Left lung (tissue), 4 donors: ENCODE measurements at regions not wholly inside any gene's neighbourhood (a gene's known extent, or its start where the extent isn't known, plus 50 kb on each side); places are given as distances from the start of the nearest gene placed in this dataset.
A peak's percentile ranks its signal among the peaks of the same experiment; 100 is the strongest.

Experiments
- ATAC-seq: fragments of 200-7000 bp; cut with Tn5 transposase; one replicate; pipeline ENCODE4 v1.9.1; 2020; ENCODE audit warnings: moderate library complexity
- DNase-seq, 4 donors: peaks; one replicate each; pipeline ENCODE4 v3.0.0-alpha.2; 2013 to 2020
- H3K27ac ChIP-seq, 2 donors: fragments of 200-600 bp; sonication (generic) in 1 of 2; one replicate each; pipeline versions ENCODE4 v1.5.0 to v1.8.0; 2020 to 2021
- H3K27me3 ChIP-seq, 2 donors: fragments of 200-600 bp; sonication (generic) in 1 of 2; one replicate each; pipeline versions ENCODE4 v1.5.0 to v1.8.0; 2020 to 2021
- H3K36me3 ChIP-seq, 2 donors: fragments of 200-600 bp; sonication (generic) in 1 of 2; one replicate each; pipeline versions ENCODE4 v1.5.0 to v1.8.0; 2020 to 2021
- H3K4me1 ChIP-seq, 2 donors: fragments of 200-600 bp; one replicate each; pipeline ENCODE4 v1.8.0; 2021
- H3K4me3 ChIP-seq, 2 donors: fragments of 200-600 bp; sonication (generic) in 1 of 2; one replicate each; pipeline versions ENCODE4 v1.5.0 to v1.8.0; 2020 to 2021; ENCODE audit warnings: mild to moderate bottlenecking in 1 of 2
- H3K9me3 ChIP-seq, 2 donors: fragments of 200-600 bp; sonication (generic) in 1 of 2; one replicate each; pipeline versions ENCODE4 v1.5.0 to v1.8.0; 2020 to 2021
- CTCF ChIP-seq, 2 donors: fragments of 200-600 bp; sonication (generic) in 1 of 2; IDR thresholded peaks; one replicate each; pipeline versions ENCODE4 v1.5.0 to v1.8.0; 2021; ENCODE audit warnings: antibody characterized with exemption in 2 of 2
- intact Hi-C, 2 donors: fragments of 100-400 bp; cut with DNase I; formaldehyde crosslinking; loops; one replicate each; pipeline versions ENCODE4 v1.11.2 to v1.14.2; 2022
- donor health status: DM: no; HTN: yes; CAD: no.
- donor health status: DM: no; HTN: no; CAD: no.

- H3K4me3 ChIP-seq = peak overlapping the region in 1 of 2 donors; percentile 8
- no peak for TF ChIP-seq CTCF (IDR thresholded peaks at IDR 0.05)
- intact Hi-C loops = no loop called here
These were observed 265.6 kb upstream of the FOXK1 start for GRCh38 chr7:4416396-4417056.

GRCh38 chr7:4428526-4428925, 253.6 kb upstream of the FOXK1 start:
- no peaks in the 10 kb centered on the region for H3K4me1 ChIP-seq
- no peak overlapping the region for H3K4me3 ChIP-seq
- no peaks in the 10 kb centered on the region for H3K36me3 ChIP-seq
- TF ChIP-seq CTCF (IDR thresholded peaks at IDR 0.05) = no peak
- H3K27ac ChIP-seq = no peak overlapping the region
- H3K27me3 ChIP-seq = no peaks in the 10 kb centered on the region
- ATAC-seq (no peak), DNase-seq (no peak)
- intact Hi-C loops = no loop called here
- peaks cover 0 to 42% of the 10 kb centered on the region in 2 donors for H3K9me3 ChIP-seq

More at GRCh38 chr7:4416396-4417056, 265.6 kb upstream of the FOXK1 start:
- Histone ChIP-seq H3K4me1 (no peaks in the 10 kb centered on the region), H3K27ac (no peak overlapping the region), H3K27me3 (no peaks in the 10 kb centered on the region), H3K9me3 (peaks cover 0 to 32% of the 10 kb centered on the region in 2 donors), H3K36me3 (no peaks in the 10 kb centered on the region)
- peak in 2 of 4 donors; percentile 25 to 28 for DNase-seq
- peak; percentile 50 for ATAC-seq

GRCh38 chr7:4430227-4430626, 251.9 kb upstream of the FOXK1 start:
- no peaks in the 10 kb centered on the region for H3K4me1 ChIP-seq
- H3K36me3 ChIP-seq = no peaks in the 10 kb centered on the region
- no peak overlapping the region for H3K4me3 ChIP-seq
- H3K27ac ChIP-seq = no peak overlapping the region
- no peak for DNase-seq
- intact Hi-C loops = no loop called here
- H3K27me3 ChIP-seq = peaks cover 0 to 1% of the 10 kb centered on the region in 2 donors
- peaks cover 0 to 28% of the 10 kb centered on the region in 2 donors for H3K9me3 ChIP-seq
- TF ChIP-seq CTCF (IDR thresholded peaks at IDR 0.05) = no peak
- ATAC-seq = no peak

- DNase-seq = no peak
- no peak overlapping the region for H3K4me3 ChIP-seq
- no peak for TF ChIP-seq CTCF (IDR thresholded peaks at IDR 0.05)
- ATAC-seq = no peak
- H3K4me1 ChIP-seq = no peaks in the 10 kb centered on the region
- H3K27ac ChIP-seq = no peak overlapping the region
- intact Hi-C loops = no loop called here
- H3K27me3 ChIP-seq = peaks cover 0 to 11% of the 10 kb centered on the region in 2 donors
- peaks cover 0 to 19% of the 10 kb centered on the region in 2 donors for H3K9me3 ChIP-seq
- no peaks in the 10 kb centered on the region for H3K36me3 ChIP-seq
These were observed 247.8 kb upstream of the FOXK1 start for GRCh38 chr7:4434306-4434705.

- H3K36me3 ChIP-seq = no peaks in the 10 kb centered on the region
- intact Hi-C loops = no loop called here
- no peaks in the 10 kb centered on the region for H3K9me3 ChIP-seq
- TF ChIP-seq CTCF (IDR thresholded peaks at IDR 0.05) = no peak
- no peaks in the 10 kb centered on the region for H3K4me1 ChIP-seq
- DNase-seq = no peak
- peaks cover 0 to 11% of the 10 kb centered on the region in 2 donors for H3K27me3 ChIP-seq
- H3K4me3 ChIP-seq = no peak overlapping the region
- peak; percentile 47 for ATAC-seq
- H3K27ac ChIP-seq = no peak overlapping the region
These were observed 245.7 kb upstream of the FOXK1 start for GRCh38 chr7:4436361-4436895.
